Smooth muscle cell (in vitro differentiated cells): ENCODE measurements at regions not wholly inside any gene's neighbourhood (a gene's known extent, or its start where the extent isn't known, plus 50 kb on each side); places are given as distances from the start of the nearest gene placed in this dataset.

Experiments
- DNase-seq: peaks from one replicate; lab custom pipeline; 2025; ENCODE audit not compliant: unreplicated experiment; lab: John Stamatoyannopoulos, UW
- H2AFZ ChIP-seq: fragments of 200-600 bp; sonication (generic); 2 replicates; pipeline ENCODE4 v1.6.0; 2016; ENCODE audit warnings: antibody characterized with exemption, low read depth, mild to moderate bottlenecking
- H3F3A ChIP-seq: fragments of 200-600 bp; sonication (generic); 2 replicates; pipeline ENCODE4 v1.6.0; 2017; ENCODE audit warnings: antibody characterized with exemption, low read depth
- H3K27ac ChIP-seq: fragments of 200-600 bp; sonication (generic); 2 replicates; pipeline ENCODE4 v1.5.1; 2016; ENCODE audit warnings: low read depth, mild to moderate bottlenecking
- H3K27me3 ChIP-seq: fragments of 200-600 bp; sonication (generic); 2 replicates; pipeline ENCODE4 v1.6.1; 2016; ENCODE audit warnings: low read depth, mild to moderate bottlenecking
- H3K36me3 ChIP-seq: fragments of 200-600 bp; sonication (generic); 2 replicates; pipeline ENCODE4 v1.5.1; 2016; ENCODE audit warnings: low read depth
- H3K4me1 ChIP-seq: fragments of 200-600 bp; sonication (generic); 2 replicates; pipeline ENCODE4 v1.5.1; 2016; ENCODE audit warnings: low read depth
- H3K4me2 ChIP-seq: fragments of 200-600 bp; sonication (generic); 2 replicates; pipeline ENCODE4 v1.6.0; 2016; ENCODE audit warnings: mild to moderate bottlenecking
- H3K4me3 ChIP-seq: fragments of 200-600 bp; sonication (generic); 2 replicates; pipeline ENCODE4 v1.5.1; 2016; ENCODE audit warnings: mild to moderate bottlenecking
- H3K79me2 ChIP-seq: fragments of 200-600 bp; sonication (generic); 2 replicates; pipeline ENCODE4 v1.6.0; 2016; ENCODE audit warnings: low read depth, mild to moderate bottlenecking
- H3K9ac ChIP-seq: fragments of 200-600 bp; sonication (generic); 2 replicates; pipeline ENCODE4 v1.6.0; 2016; ENCODE audit warnings: low read depth
- H3K9me3 ChIP-seq: fragments of 200-600 bp; sonication (generic); replicated peaks from 2 replicates; pipeline ENCODE4 v1.5.1; 2016; ENCODE audit warnings: low read depth
- H4K20me1 ChIP-seq: fragments of 200-600 bp; sonication (generic); 2 replicates; pipeline ENCODE4 v1.6.0; 2016; ENCODE audit warnings: low read depth
- WGBS: methylation state at CpG from one replicate; pipeline ENCODE4 v1.1.7; 2016; ENCODE audit warnings: low lambda C conversion rate; 5-methylcytosine and 5-hydroxymethylcytosine counted together
- TF ChIP-seq, protein P1 (sequence below): fragments of 200-600 bp; sonication (generic); IDR thresholded peaks from 2 replicates; pipeline ENCODE4 v1.5.1; 2017; ENCODE audit warnings: borderline replicate concordance, mild to moderate bottlenecking, antibody characterized with exemption; ENCODE audit not compliant: insufficient read depth, poor library complexity, severe bottlenecking

DNA sequence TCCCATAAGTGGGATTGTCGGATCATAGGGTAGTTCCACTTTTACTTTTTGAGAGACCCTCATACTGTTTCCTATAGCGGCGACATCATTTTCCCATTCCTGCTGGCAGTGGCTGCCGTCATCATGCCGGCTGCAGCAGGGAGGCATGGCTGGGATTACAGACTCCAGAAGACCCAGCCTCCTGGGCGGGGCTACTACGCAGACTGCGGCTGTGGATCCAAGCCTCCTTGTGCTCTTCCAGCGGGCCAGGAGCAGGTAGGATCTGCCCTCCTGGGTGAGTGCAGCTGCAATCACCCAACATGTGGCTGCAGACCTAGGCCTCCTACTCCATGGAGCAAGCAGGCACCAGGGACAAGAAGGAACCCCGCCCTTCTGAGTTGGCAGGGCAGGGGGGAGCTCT, 359.2 kb downstream of the GALR1 start:
- H3K27me3 ChIP-seq = no peaks in the 10 kb centered on the region
- WGBS = 51% methylated on average over 10 of the region's 10 CpGs

DNA sequence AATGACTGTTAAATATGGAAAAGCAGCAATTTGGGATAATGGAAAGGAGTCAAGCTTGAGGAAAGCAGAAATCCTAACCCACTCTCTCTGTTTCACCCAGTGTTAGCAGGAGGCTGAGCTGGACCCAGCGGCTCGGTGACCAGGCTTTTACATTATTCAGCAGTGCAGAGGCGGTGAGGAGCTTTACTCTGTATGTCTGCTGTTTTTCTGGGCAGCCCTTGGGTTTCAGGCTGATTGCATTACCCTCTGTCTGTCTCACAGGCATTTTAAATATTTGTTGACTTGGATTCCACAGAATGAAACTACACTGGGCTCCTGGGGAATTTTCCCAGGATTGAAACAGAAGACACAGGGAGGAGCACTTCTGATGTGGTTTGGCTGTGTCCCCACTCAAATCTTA, 368.0 kb downstream of the GALR1 start:
- no peaks in the 10 kb centered on the region for H3K79me2 ChIP-seq
- H3K4me1 ChIP-seq = no peaks in the 10 kb centered on the region
- H3K27me3 ChIP-seq = no peaks in the 10 kb centered on the region
- DNase-seq = no peak
- H3K36me3 ChIP-seq = no peaks in the 10 kb centered on the region
- H3K4me3 ChIP-seq = no peak overlapping the region
- no peak overlapping the region for H3K9ac ChIP-seq
- 57% methylated on average over 3 of the region's 3 CpGs for WGBS
- TF ChIP-seq, protein P1, sequence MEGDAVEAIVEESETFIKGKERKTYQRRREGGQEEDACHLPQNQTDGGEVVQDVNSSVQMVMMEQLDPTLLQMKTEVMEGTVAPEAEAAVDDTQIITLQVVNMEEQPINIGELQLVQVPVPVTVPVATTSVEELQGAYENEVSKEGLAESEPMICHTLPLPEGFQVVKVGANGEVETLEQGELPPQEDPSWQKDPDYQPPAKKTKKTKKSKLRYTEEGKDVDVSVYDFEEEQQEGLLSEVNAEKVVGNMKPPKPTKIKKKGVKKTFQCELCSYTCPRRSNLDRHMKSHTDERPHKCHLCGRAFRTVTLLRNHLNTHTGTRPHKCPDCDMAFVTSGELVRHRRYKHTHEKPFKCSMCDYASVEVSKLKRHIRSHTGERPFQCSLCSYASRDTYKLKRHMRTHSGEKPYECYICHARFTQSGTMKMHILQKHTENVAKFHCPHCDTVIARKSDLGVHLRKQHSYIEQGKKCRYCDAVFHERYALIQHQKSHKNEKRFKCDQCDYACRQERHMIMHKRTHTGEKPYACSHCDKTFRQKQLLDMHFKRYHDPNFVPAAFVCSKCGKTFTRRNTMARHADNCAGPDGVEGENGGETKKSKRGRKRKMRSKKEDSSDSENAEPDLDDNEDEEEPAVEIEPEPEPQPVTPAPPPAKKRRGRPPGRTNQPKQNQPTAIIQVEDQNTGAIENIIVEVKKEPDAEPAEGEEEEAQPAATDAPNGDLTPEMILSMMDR = no peak
- H3K4me2 ChIP-seq = no peak overlapping the region
- no peak overlapping the region for H3K27ac ChIP-seq
- H3F3A ChIP-seq = no peaks in the 10 kb centered on the region
- H3K9me3 ChIP-seq = no peaks in the 10 kb centered on the region
- no peak overlapping the region for H2AFZ ChIP-seq
- H4K20me1 ChIP-seq = no peaks in the 10 kb centered on the region

More for the DNA sequence above, 359.2 kb downstream of the GALR1 start:
- Histone ChIP-seq H3K4me1 (no peaks in the 10 kb centered on the region), H3K4me3 (no peak overlapping the region), H3K79me2 (no peaks in the 10 kb centered on the region), H3K9ac (no peak overlapping the region), H3K36me3 (no peaks in the 10 kb centered on the region), H3K9me3 (no peaks in the 10 kb centered on the region), H3K4me2 (no peak overlapping the region), H3K27ac (no peak overlapping the region), H4K20me1 (no peaks in the 10 kb centered on the region), H3F3A (no peaks in the 10 kb centered on the region), H2AFZ (no peak overlapping the region)
- no peak for DNase-seq
- TF ChIP-seq, protein P1 = no peak

- H4K20me1 ChIP-seq = no peaks in the 10 kb centered on the region
- H3K4me1 ChIP-seq = no peaks in the 10 kb centered on the region
- H3K4me3 ChIP-seq = no peak overlapping the region
- no peaks in the 10 kb centered on the region for H3K79me2 ChIP-seq
- no peak overlapping the region for H3K27ac ChIP-seq
- no peak overlapping the region for H3K9ac ChIP-seq
- no peak for DNase-seq
- TF ChIP-seq, protein P1 = no peak
- H3F3A ChIP-seq = no peaks in the 10 kb centered on the region
- H3K4me2 ChIP-seq = no peak overlapping the region
- no peaks in the 10 kb centered on the region for H3K9me3 ChIP-seq
- H3K27me3 ChIP-seq = no peaks in the 10 kb centered on the region
- no peak overlapping the region for H2AFZ ChIP-seq
- no peaks in the 10 kb centered on the region for H3K36me3 ChIP-seq
Measured at GRCh38 chr18:77619525-77619924, 369.9 kb downstream of the GALR1 start.

- Histone ChIP-seq H2AFZ (no peak overlapping the region), H3K9ac (no peak overlapping the region), H3K27ac (no peak overlapping the region), H3K27me3 (no peaks in the 10 kb centered on the region), H3K9me3 (no peaks in the 10 kb centered on the region), H3K36me3 (no peaks in the 10 kb centered on the region), H4K20me1 (no peaks in the 10 kb centered on the region), H3F3A (no peaks in the 10 kb centered on the region), H3K79me2 (no peaks in the 10 kb centered on the region), H3K4me2 (no peak overlapping the region), H3K4me1 (no peaks in the 10 kb centered on the region), H3K4me3 (no peak overlapping the region)
- WGBS = 68% methylated on average over 8 of the region's 8 CpGs
- TF ChIP-seq, protein P1 = no peak
- no peak for DNase-seq
Measured at GRCh38 chr18:77622009-77622692, 372.5 kb downstream of the GALR1 start.
